Gastroesophageal sphincter (tissue), 3 donors: ENCODE measurements at regions not wholly inside any gene's neighbourhood (a gene's known extent, or its start where the extent isn't known, plus 50 kb on each side); places are given as distances from the start of the nearest gene placed in this dataset.

Experiments
- EP300 ChIP-seq: sonication (generic); formaldehyde crosslinking; IDR thresholded peaks from one replicate; pipeline ENCODE4 v1.6.1; 2017; ENCODE audit warnings: antibody characterized with exemption, mild to moderate bottlenecking
- POLR2A ChIP-seq, 2 donors: fragments of 450-650 bp; IDR thresholded peaks; one replicate each; pipeline ENCODE4 v1.6.1; 2017; ENCODE audit warnings: antibody characterized with exemption in 2 of 2, mild to moderate bottlenecking in 2 of 2, moderate library complexity in 1 of 2
- TF ChIP-seq, protein P1 (sequence below), 4 experiments: fragments of 200-600 bp in 2 of 4; fragments of 450-650 bp in 2 of 4; sonication (generic) in 1 of 4; IDR thresholded peaks; one replicate each; pipeline ENCODE4 v1.5.1; 2017 to 2019; ENCODE audit warnings: antibody characterized with exemption in 4 of 4, mild to moderate bottlenecking in 2 of 4, moderate library complexity in 2 of 4

DNA sequence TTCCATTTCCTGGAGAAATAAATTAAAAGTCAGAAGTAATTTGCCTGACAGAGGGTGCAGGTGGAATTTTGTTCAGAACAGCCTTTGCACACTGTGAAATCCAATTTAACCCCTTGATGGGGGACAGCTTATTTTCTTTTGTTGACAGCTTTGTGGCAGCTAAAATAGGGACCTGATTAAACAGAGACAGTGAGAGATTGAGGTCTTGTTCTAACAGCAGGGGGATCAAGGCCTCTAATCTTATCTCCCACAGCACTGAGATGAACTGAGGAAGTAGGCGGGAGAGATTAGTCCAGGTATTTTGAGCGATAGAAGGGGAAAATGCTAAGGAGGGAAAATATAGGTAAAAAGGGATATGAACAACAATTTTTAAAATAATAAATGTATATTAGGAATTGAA lies 1491.4 kb upstream of the GOT2 start:
- TF ChIP-seq POLR2A (IDR thresholded peaks at IDR 0.05) = no peak
- no peak for TF ChIP-seq EP300
- TF ChIP-seq, protein P1, sequence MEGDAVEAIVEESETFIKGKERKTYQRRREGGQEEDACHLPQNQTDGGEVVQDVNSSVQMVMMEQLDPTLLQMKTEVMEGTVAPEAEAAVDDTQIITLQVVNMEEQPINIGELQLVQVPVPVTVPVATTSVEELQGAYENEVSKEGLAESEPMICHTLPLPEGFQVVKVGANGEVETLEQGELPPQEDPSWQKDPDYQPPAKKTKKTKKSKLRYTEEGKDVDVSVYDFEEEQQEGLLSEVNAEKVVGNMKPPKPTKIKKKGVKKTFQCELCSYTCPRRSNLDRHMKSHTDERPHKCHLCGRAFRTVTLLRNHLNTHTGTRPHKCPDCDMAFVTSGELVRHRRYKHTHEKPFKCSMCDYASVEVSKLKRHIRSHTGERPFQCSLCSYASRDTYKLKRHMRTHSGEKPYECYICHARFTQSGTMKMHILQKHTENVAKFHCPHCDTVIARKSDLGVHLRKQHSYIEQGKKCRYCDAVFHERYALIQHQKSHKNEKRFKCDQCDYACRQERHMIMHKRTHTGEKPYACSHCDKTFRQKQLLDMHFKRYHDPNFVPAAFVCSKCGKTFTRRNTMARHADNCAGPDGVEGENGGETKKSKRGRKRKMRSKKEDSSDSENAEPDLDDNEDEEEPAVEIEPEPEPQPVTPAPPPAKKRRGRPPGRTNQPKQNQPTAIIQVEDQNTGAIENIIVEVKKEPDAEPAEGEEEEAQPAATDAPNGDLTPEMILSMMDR (IDR thresholded peaks at IDR 0.05) = no peak
